GM19099 (cell line): ENCODE measurements at regions not wholly inside any gene's neighbourhood (a gene's known extent, or its start where the extent isn't known, plus 50 kb on each side); places are given as distances from the start of the nearest gene placed in this dataset.

ENCODE experiments used
- POLR2A ChIP-seq: IDR thresholded peaks from 3 replicates; pipeline ENCODE4 v1.6.1; 2011; ENCODE audit warnings: low read depth; ENCODE audit not compliant: insufficient read length; ENCODE audit errors: extremely low read depth

- no peak for TF ChIP-seq POLR2A
Observed at GRCh38 chr6:105785066-105785811, 300.9 kb upstream of the PRDM1 start.

- no peak for TF ChIP-seq POLR2A
Observed at GRCh38 chr6:105784179-105784578, 302.0 kb upstream of the PRDM1 start.

GRCh38 chr6:105783333-105783935, 302.7 kb upstream of the PRDM1 start:
- no peak for TF ChIP-seq POLR2A

- no peak for TF ChIP-seq POLR2A
Observed at GRCh38 chr6:105781915-105782314, 304.2 kb upstream of the PRDM1 start.

- no peak for TF ChIP-seq POLR2A
Observed at GRCh38 chr6:105781248-105781647, 304.9 kb upstream of the PRDM1 start.

GRCh38 chr6:105780146-105780860, 305.8 kb upstream of the PRDM1 start:
- no peak for TF ChIP-seq POLR2A

- no peak for TF ChIP-seq POLR2A
Observed at GRCh38 chr6:105779110-105779509, 307.0 kb upstream of the PRDM1 start.

- TF ChIP-seq POLR2A: no peak
Observed at GRCh38 chr6:105775095-105775494, 311.0 kb upstream of the PRDM1 start.

GRCh38 chr6:105774247-105774646, 311.9 kb upstream of the PRDM1 start:
- no peak for TF ChIP-seq POLR2A

GRCh38 chr6:105771313-105771970, 314.7 kb upstream of the PRDM1 start:
- TF ChIP-seq POLR2A: no peak

GRCh38 chr6:105769987-105770386, 316.1 kb upstream of the PRDM1 start:
- no peak for TF ChIP-seq POLR2A

GRCh38 chr6:105769197-105769596, 316.9 kb upstream of the PRDM1 start:
- TF ChIP-seq POLR2A: no peak

- no peak for TF ChIP-seq POLR2A
Observed at GRCh38 chr6:105767541-105767940, 318.6 kb upstream of the PRDM1 start.

- TF ChIP-seq POLR2A: no peak
Observed at GRCh38 chr6:105765239-105765638, 320.9 kb upstream of the PRDM1 start.

GRCh38 chr6:105764315-105764714, 321.8 kb upstream of the PRDM1 start:
- no peak for TF ChIP-seq POLR2A

GRCh38 chr6:105763866-105764265, 322.3 kb upstream of the PRDM1 start:
- TF ChIP-seq POLR2A: no peak

- TF ChIP-seq POLR2A: no peak
Observed at GRCh38 chr6:105760746-105761145, 325.4 kb upstream of the PRDM1 start.
